GF-D8 (cell line): ENCODE measurements at regions not wholly inside any gene's neighbourhood (a gene's known extent, or its start where the extent isn't known, plus 50 kb on each side); places are given as distances from the start of the nearest gene placed in this dataset.

Experiments used
- DNase-seq: peaks from one replicate; lab custom pipeline; 2025; lab: John Stamatoyannopoulos, UW

GRCh38 chr15:99508852-99509251 lies 56.9 kb upstream of the MEF2A start:
- no peak for DNase-seq

GRCh38 chr15:99509686-99510461 lies 55.9 kb upstream of the MEF2A start:
- DNase-seq = peak; percentile 65

- DNase-seq = no peak
These were observed 54.3 kb upstream of the MEF2A start for GRCh38 chr15:99511531-99511865.

- peak; percentile 56 for DNase-seq
These were observed 53.7 kb upstream of the MEF2A start for GRCh38 chr15:99511866-99512661.

GRCh38 chr15:99514306-99514705 lies 51.5 kb upstream of the MEF2A start:
- no peak for DNase-seq
